Neural progenitor cell (in vitro differentiated cells): ENCODE measurements at regions not wholly inside any gene's neighbourhood (a gene's known extent, or its start where the extent isn't known, plus 50 kb on each side); places are given as distances from the start of the nearest gene placed in this dataset.

Source experiments
- DNase-seq: peaks from one replicate; pipeline ENCODE4 v3.0.0-alpha.2; 2016; ENCODE audit warnings: low spot score
- H2AFZ ChIP-seq: fragments of 200-600 bp; sonication (generic); replicated peaks from 2 replicates; pipeline ENCODE4 v1.6.1; 2016; ENCODE audit warnings: antibody characterized with exemption
- H3F3A ChIP-seq: fragments of 200-600 bp; sonication (generic); 2 replicates; pipeline ENCODE4 v1.6.1; 2016; ENCODE audit warnings: antibody characterized with exemption, low read depth
- H3K27ac ChIP-seq: fragments of 200-600 bp; sonication (generic); 2 replicates; pipeline ENCODE4 v1.5.1; 2016; ENCODE audit warnings: mild to moderate bottlenecking
- H3K27me3 ChIP-seq: fragments of 200-600 bp; sonication (generic); 2 replicates; pipeline ENCODE4 v1.6.1; 2016; ENCODE audit warnings: mild to moderate bottlenecking, moderate library complexity
- H3K36me3 ChIP-seq: fragments of 200-600 bp; sonication (generic); 2 replicates; pipeline ENCODE4 v1.5.1; 2016
- H3K4me1 ChIP-seq: fragments of 200-600 bp; sonication (generic); 2 replicates; pipeline ENCODE4 v1.6.1; 2016; ENCODE audit warnings: mixed run types
- H3K4me2 ChIP-seq: fragments of 200-600 bp; sonication (generic); 2 replicates; pipeline ENCODE4 v1.6.1; 2016
- H3K4me3 ChIP-seq: fragments of 200-600 bp; sonication (generic); 2 replicates; pipeline ENCODE4 v1.5.1; 2016
- H3K79me2 ChIP-seq: fragments of 200-600 bp; sonication (generic); 2 replicates; pipeline ENCODE4 v1.6.1; 2016; ENCODE audit warnings: low read depth
- H3K9ac ChIP-seq: fragments of 200-600 bp; sonication (generic); 2 replicates; pipeline ENCODE4 v1.6.1; 2016
- H3K9me3 ChIP-seq: fragments of 200-600 bp; sonication (generic); 2 replicates; pipeline ENCODE4 v1.5.1; 2016; ENCODE audit warnings: low read depth
- H4K20me1 ChIP-seq: fragments of 200-600 bp; sonication (generic); 2 replicates; pipeline ENCODE4 v1.6.1; 2016; ENCODE audit warnings: low read depth
- H3K27ac Mint-ChIP-seq: 3 replicates; pipeline ENCODE4 v1.8.0; 2021; ENCODE audit warnings: mixed read lengths
- H3K27me3 Mint-ChIP-seq: 2 replicates; pipeline ENCODE4 v1.8.0; 2022; ENCODE audit warnings: low read depth, mild to moderate bottlenecking, inconsistent platforms, moderate library complexity, mixed read lengths; ENCODE audit not compliant: insufficient read depth
- H3K36me3 Mint-ChIP-seq: 3 replicates; pipeline ENCODE4 v1.8.0; 2021; ENCODE audit warnings: mixed read lengths
- H3K4me1 Mint-ChIP-seq: 3 replicates; pipeline ENCODE4 v1.8.0; 2021; ENCODE audit warnings: mixed read lengths
- H3K4me3 Mint-ChIP-seq: 3 replicates; pipeline ENCODE4 v1.8.0; 2021; ENCODE audit warnings: mild to moderate bottlenecking, moderate library complexity, mixed read lengths
- H3K9me3 Mint-ChIP-seq: 3 replicates; pipeline ENCODE4 v1.8.0; 2020; ENCODE audit warnings: mixed read lengths
- CTCF ChIP-seq: fragments of 200-600 bp; sonication (generic); IDR thresholded peaks from 2 replicates; pipeline ENCODE4 v1.5.1; 2017; ENCODE audit warnings: antibody characterized with exemption, mild to moderate bottlenecking
- EZH2 ChIP-seq: fragments of 200-600 bp; sonication (generic); IDR thresholded peaks from 2 replicates; pipeline ENCODE4 v1.6.1; 2017; ENCODE audit warnings: antibody characterized with exemption, mild to moderate bottlenecking, moderate library complexity
- EZH2phosphoT487 ChIP-seq: fragments of 200-600 bp; sonication (generic); IDR thresholded peaks from 2 replicates; pipeline ENCODE4 v1.6.1; 2017; ENCODE audit warnings: antibody characterized with exemption

- Histone ChIP-seq H3F3A (no peaks in the 10 kb centered on the region), H2AFZ (no peak overlapping the region), H4K20me1 (peaks cover 3% of the 10 kb centered on the region), H3K36me3 (no peaks in the 10 kb centered on the region), H3K79me2 (no peaks in the 10 kb centered on the region), H3K27me3 (no peaks in the 10 kb centered on the region), H3K4me3 (no peak overlapping the region), H3K4me1 (peaks cover 8% of the 10 kb centered on the region), H3K9me3 (no peaks in the 10 kb centered on the region), H3K9ac (no peak overlapping the region), H3K27ac (no peak overlapping the region), H3K4me2 (no peak overlapping the region)
- Mint-ChIP-seq H3K36me3 (no peaks in the 10 kb centered on the region), H3K27me3 (no peaks in the 10 kb centered on the region), H3K4me3 (no peak overlapping the region), H3K4me1 (peaks cover 20% of the 10 kb centered on the region), H3K27ac (no peak overlapping the region), H3K9me3 (no peaks in the 10 kb centered on the region)
- DNase-seq, result no peak
- TF ChIP-seq EZH2, result no peak
- TF ChIP-seq EZH2phosphoT487, result no peak
Measured at GRCh38 chr12:91990525-91990924, 155.1 kb downstream of the BTG1 start.

DNA sequence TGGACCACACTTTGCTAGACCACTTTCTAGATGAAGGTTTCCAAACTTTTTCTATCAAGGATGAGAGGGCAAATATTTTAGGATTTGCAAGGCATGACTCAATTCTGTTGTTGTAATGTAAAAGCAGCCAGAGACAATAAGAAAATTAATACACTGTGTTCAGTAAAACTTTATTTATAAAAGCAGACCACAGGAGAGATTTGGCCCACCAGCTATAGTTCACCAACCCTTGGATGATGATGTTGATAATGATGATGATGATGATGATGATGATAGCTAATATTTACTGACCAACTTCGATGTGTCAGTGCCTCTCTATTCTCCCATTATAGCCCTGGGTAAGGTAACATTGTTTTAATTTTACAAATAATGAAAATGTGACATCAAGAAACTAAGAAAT is 156.5 kb downstream of the BTG1 start:
- peaks cover 25% of the 10 kb centered on the region for H3K4me1 Mint-ChIP-seq
- H3K27ac ChIP-seq, result no peak overlapping the region
- H3F3A ChIP-seq, result no peaks in the 10 kb centered on the region
- no peaks in the 10 kb centered on the region for H3K9me3 ChIP-seq
- peaks cover 3% of the 10 kb centered on the region for H4K20me1 ChIP-seq
- peaks cover 8% of the 10 kb centered on the region for H3K4me1 ChIP-seq
- H3K27me3 ChIP-seq, result no peaks in the 10 kb centered on the region
- no peaks in the 10 kb centered on the region for H3K36me3 ChIP-seq
- no peaks in the 10 kb centered on the region for H3K9me3 Mint-ChIP-seq
- no peak overlapping the region for H3K27ac Mint-ChIP-seq
- no peaks in the 10 kb centered on the region for H3K27me3 Mint-ChIP-seq
- no peaks in the 10 kb centered on the region for H3K79me2 ChIP-seq
- no peak overlapping the region for H3K4me3 Mint-ChIP-seq
- no peaks in the 10 kb centered on the region for H3K36me3 Mint-ChIP-seq
- no peak overlapping the region for H2AFZ ChIP-seq
- no peak for DNase-seq
- no peak overlapping the region for H3K4me2 ChIP-seq
- H3K4me3 ChIP-seq, result no peak overlapping the region
- no peak overlapping the region for H3K9ac ChIP-seq
- no peak for TF ChIP-seq EZH2
- TF ChIP-seq CTCF, result no peak
- no peak for TF ChIP-seq EZH2phosphoT487

GRCh38 chr12:91988086-91988923 is 157.3 kb downstream of the BTG1 start:
- H3F3A ChIP-seq, result no peaks in the 10 kb centered on the region
- H3K79me2 ChIP-seq, result no peaks in the 10 kb centered on the region
- no peaks in the 10 kb centered on the region for H3K36me3 Mint-ChIP-seq
- no peaks in the 10 kb centered on the region for H3K9me3 ChIP-seq
- H3K4me1 ChIP-seq, result peaks cover 8% of the 10 kb centered on the region
- H3K4me3 ChIP-seq, result no peak overlapping the region
- H3K4me2 ChIP-seq, result no peak overlapping the region
- H3K36me3 ChIP-seq, result no peaks in the 10 kb centered on the region
- H2AFZ ChIP-seq, result no peak overlapping the region
- H3K9ac ChIP-seq, result no peak overlapping the region
- no peaks in the 10 kb centered on the region for H3K27me3 Mint-ChIP-seq
- no peak overlapping the region for H3K27ac ChIP-seq
- H3K27ac Mint-ChIP-seq, result no peak overlapping the region
- H3K27me3 ChIP-seq, result no peaks in the 10 kb centered on the region
- TF ChIP-seq CTCF (no peak), EZH2phosphoT487 (no peak)
- peaks cover 3% of the 10 kb centered on the region for H4K20me1 ChIP-seq
- DNase-seq, result no peak
- peaks cover 25% of the 10 kb centered on the region for H3K4me1 Mint-ChIP-seq
- H3K9me3 Mint-ChIP-seq, result no peaks in the 10 kb centered on the region
- no peak overlapping the region for H3K4me3 Mint-ChIP-seq

DNA sequence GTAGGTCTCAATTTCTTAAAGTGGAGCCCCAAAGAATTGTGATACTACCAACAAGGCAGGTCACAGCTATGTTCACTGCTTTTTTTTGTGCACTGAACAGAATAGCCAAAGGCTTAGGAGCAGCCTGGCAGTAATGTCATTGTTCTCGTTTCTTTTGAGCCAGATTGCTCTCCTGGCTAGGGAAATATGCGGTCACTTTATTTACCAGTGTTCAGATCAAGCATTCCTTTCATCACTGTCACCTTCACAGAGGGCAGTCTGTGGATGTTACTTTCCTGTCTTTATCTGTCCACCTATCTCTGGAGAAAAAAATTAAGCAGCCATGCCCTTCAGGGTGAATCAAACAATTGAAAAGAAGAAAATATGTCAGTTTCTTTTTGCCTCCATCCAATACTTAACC is 159.6 kb downstream of the BTG1 start:
- Histone ChIP-seq H3K27ac (no peak overlapping the region), H3K79me2 (no peaks in the 10 kb centered on the region), H3K4me2 (no peak overlapping the region), H3K4me1 (peaks cover 8% of the 10 kb centered on the region), H3K36me3 (no peaks in the 10 kb centered on the region), H3K4me3 (no peak overlapping the region), H3F3A (no peaks in the 10 kb centered on the region), H2AFZ (no peak overlapping the region), H4K20me1 (peaks cover 3% of the 10 kb centered on the region), H3K9ac (no peak overlapping the region), H3K9me3 (no peaks in the 10 kb centered on the region), H3K27me3 (no peaks in the 10 kb centered on the region)
- DNase-seq, result peak; percentile 69
- Mint-ChIP-seq H3K36me3 (no peaks in the 10 kb centered on the region), H3K9me3 (no peaks in the 10 kb centered on the region), H3K4me1 (peaks cover 25% of the 10 kb centered on the region), H3K4me3 (no peak overlapping the region), H3K27me3 (no peaks in the 10 kb centered on the region), H3K27ac (no peak overlapping the region)
- TF ChIP-seq EZH2phosphoT487 (no peak), EZH2 (no peak), CTCF (no peak)
